Esophagus (tissue), 2 donors: ENCODE measurements at regions not wholly inside any gene's neighbourhood (a gene's known extent, or its start where the extent isn't known, plus 50 kb on each side); places are given as distances from the start of the nearest gene placed in this dataset.

Experiments
- H3K27ac ChIP-seq, 2 donors: one replicate each; pipeline ENCODE4 v1.5.1; 2013; ENCODE audit warnings: low read depth in 2 of 2, mild to moderate bottlenecking in 2 of 2, inconsistent platforms in 1 of 2, low read length in 1 of 2, moderate library complexity in 1 of 2
- H3K27me3 ChIP-seq, 2 donors: one replicate each; pipeline ENCODE4 v1.6.1; 2013; ENCODE audit warnings: low read length in 2 of 2, control low read depth in 1 of 2, mild to moderate bottlenecking in 1 of 2; ENCODE audit not compliant: insufficient read depth in 2 of 2, control insufficient read depth in 1 of 2
- H3K36me3 ChIP-seq, 2 donors: one replicate each; pipeline ENCODE4 v1.6.1; 2013; ENCODE audit warnings: low read length in 1 of 2; ENCODE audit not compliant: control insufficient read depth in 2 of 2, insufficient read depth in 2 of 2
- H3K4me1 ChIP-seq, 2 donors: one replicate each; pipeline ENCODE4 v1.6.1; 2013; ENCODE audit warnings: low read length in 1 of 2; ENCODE audit not compliant: control insufficient read depth in 2 of 2, insufficient read depth in 2 of 2
- H3K4me3 ChIP-seq, 2 donors: one replicate each; pipeline ENCODE4 v1.5.1; 2013; ENCODE audit warnings: low read length in 2 of 2, mild to moderate bottlenecking in 2 of 2, low read depth in 1 of 2, moderate library complexity in 1 of 2
- H3K9me3 ChIP-seq, 2 donors: one replicate each; pipeline ENCODE4 v1.6.1; 2013; ENCODE audit warnings: mild to moderate bottlenecking in 2 of 2, low read depth in 1 of 2, low read length in 1 of 2, moderate library complexity in 1 of 2; ENCODE audit not compliant: control insufficient read depth in 2 of 2, insufficient read depth in 1 of 2
- WGBS, 2 donors: extraction: QIAGEN DNeasy Blood & Tissue Kit; methylation state at CpG; one replicate each; pipeline ENCODE4 v1.1.7; 2013; 5-methylcytosine and 5-hydroxymethylcytosine counted together
- donor health status: healthy with polysubstance abuse.
- donor health status: Bipolar disorder and iron deficiency.

GRCh38 chr4:151994429-151994828 lies 233.6 kb upstream of the GATB start:
- Histone ChIP-seq H3K9me3 (no peaks in the 10 kb centered on the region), H3K36me3 (no peaks in the 10 kb centered on the region), H3K27me3 (no peaks in the 10 kb centered on the region), H3K4me1 (no peaks in the 10 kb centered on the region), H3K4me3 (no peak overlapping the region), H3K27ac (no peak overlapping the region)
- WGBS, 2 donors, result 93 to 94% methylated on average over 3 of the region's 3 CpGs

- no peaks in the 10 kb centered on the region for H3K27me3 ChIP-seq
- WGBS, 2 donors, result 66 to 78% methylated on average over 8 of the region's 8 CpGs
- H3K9me3 ChIP-seq, result no peaks in the 10 kb centered on the region
- no peak overlapping the region for H3K27ac ChIP-seq
- H3K36me3 ChIP-seq, result no peaks in the 10 kb centered on the region
- H3K4me3 ChIP-seq, result no peak overlapping the region
- H3K4me1 ChIP-seq, result no peaks in the 10 kb centered on the region
These were observed 232.7 kb upstream of the GATB start for GRCh38 chr4:151993521-151993920.

- WGBS, 2 donors, result 72 to 77% methylated on average over 5 of the region's 5 CpGs
- Histone ChIP-seq H3K9me3 (no peaks in the 10 kb centered on the region), H3K36me3 (no peaks in the 10 kb centered on the region), H3K27ac (no peak overlapping the region), H3K4me3 (no peak overlapping the region), H3K27me3 (no peaks in the 10 kb centered on the region), H3K4me1 (no peaks in the 10 kb centered on the region)
These were observed 231.7 kb upstream of the GATB start for GRCh38 chr4:151992332-151993154.

GRCh38 chr4:151991884-151992167 lies 231.0 kb upstream of the GATB start:
- H3K27ac ChIP-seq, result no peak overlapping the region
- no peaks in the 10 kb centered on the region for H3K36me3 ChIP-seq
- WGBS, 2 donors, result 54 to 69% methylated on average over 2 of the region's 2 CpGs
- no peak overlapping the region for H3K4me3 ChIP-seq
- H3K4me1 ChIP-seq, result no peaks in the 10 kb centered on the region
- no peaks in the 10 kb centered on the region for H3K27me3 ChIP-seq
- no peaks in the 10 kb centered on the region for H3K9me3 ChIP-seq

GRCh38 chr4:151991001-151991883 lies 230.4 kb upstream of the GATB start:
- Histone ChIP-seq H3K4me1 (no peaks in the 10 kb centered on the region), H3K27ac (no peak overlapping the region), H3K27me3 (no peaks in the 10 kb centered on the region), H3K36me3 (no peaks in the 10 kb centered on the region), H3K4me3 (no peak overlapping the region), H3K9me3 (no peaks in the 10 kb centered on the region)
- 69 to 71% methylated on average over 10 of the region's 10 CpGs for WGBS, 2 donors

GRCh38 chr4:151990201-151990600 lies 229.4 kb upstream of the GATB start:
- 58 to 69% methylated on average over 4 of the region's 4 CpGs for WGBS, 2 donors
- H3K4me3 ChIP-seq, result no peak overlapping the region
- H3K4me1 ChIP-seq, result no peaks in the 10 kb centered on the region
- H3K9me3 ChIP-seq, result no peaks in the 10 kb centered on the region
- H3K27ac ChIP-seq, result peak overlapping the region in 1 of 2 donors; percentile 7
- no peaks in the 10 kb centered on the region for H3K27me3 ChIP-seq
- no peaks in the 10 kb centered on the region for H3K36me3 ChIP-seq

- no peaks in the 10 kb centered on the region for H3K27me3 ChIP-seq
- no peaks in the 10 kb centered on the region for H3K4me1 ChIP-seq
- no peaks in the 10 kb centered on the region for H3K9me3 ChIP-seq
- WGBS, 2 donors, result 90 to 100% methylated on average over 2 of the region's 2 CpGs
- no peaks in the 10 kb centered on the region for H3K36me3 ChIP-seq
- no peak overlapping the region for H3K4me3 ChIP-seq
- H3K27ac ChIP-seq, result no peak overlapping the region
These were observed 227.8 kb upstream of the GATB start for GRCh38 chr4:151988591-151988990.

- Histone ChIP-seq H3K4me3 (no peak overlapping the region), H3K27me3 (no peaks in the 10 kb centered on the region), H3K27ac (no peak overlapping the region), H3K4me1 (no peaks in the 10 kb centered on the region), H3K36me3 (no peaks in the 10 kb centered on the region), H3K9me3 (no peaks in the 10 kb centered on the region)
- WGBS, 2 donors, result 84 to 87% methylated on average over 4 of the region's 4 CpGs
These were observed 226.8 kb upstream of the GATB start for GRCh38 chr4:151987606-151988005.

GRCh38 chr4:151983854-151984253 lies 223.0 kb upstream of the GATB start:
- Histone ChIP-seq H3K9me3 (no peaks in the 10 kb centered on the region), H3K36me3 (no peaks in the 10 kb centered on the region), H3K4me1 (no peaks in the 10 kb centered on the region), H3K27ac (no peak overlapping the region), H3K4me3 (no peak overlapping the region), H3K27me3 (no peaks in the 10 kb centered on the region)
- 51 to 53% methylated on average over 3 of the region's 3 CpGs for WGBS, 2 donors
